Hepatocyte (in vitro differentiated cells): ENCODE measurements at regions not wholly inside any gene's neighbourhood (a gene's known extent, or its start where the extent isn't known, plus 50 kb on each side); places are given as distances from the start of the nearest gene placed in this dataset.

ENCODE experiments used
- CTCF ChIP-seq: fragments of 200-600 bp; sonication (generic); IDR thresholded peaks from 2 replicates; pipeline ENCODE4 v1.5.1; 2016; ENCODE audit warnings: antibody characterized with exemption, mild to moderate bottlenecking; ENCODE audit not compliant: poor library complexity
- EZH2 ChIP-seq: fragments of 200-600 bp; sonication (generic); IDR thresholded peaks from 2 replicates; pipeline ENCODE4 v1.6.1; 2016; ENCODE audit warnings: antibody characterized with exemption, mild to moderate bottlenecking, borderline replicate concordance
- EZH2phosphoT487 ChIP-seq: fragments of 200-600 bp; sonication (generic); IDR thresholded peaks from one replicate; pipeline ENCODE4 v1.6.1; 2018; ENCODE audit warnings: antibody characterized with exemption, mild to moderate bottlenecking, low read depth, moderate library complexity; ENCODE audit not compliant: unreplicated experiment, severe bottlenecking

- no peak for TF ChIP-seq CTCF
- no peak for TF ChIP-seq EZH2
- no peak for TF ChIP-seq EZH2phosphoT487
Observed at GRCh38 chr2:64795024-64795592, 141.4 kb upstream of the SERTAD2 start.
